NCI-H1694 treated with DMSO at 0.1 percent for 48 hours (cell line): ENCODE measurements at regions not wholly inside any gene's neighbourhood (a gene's known extent, or its start where the extent isn't known, plus 50 kb on each side); places are given as distances from the start of the nearest gene placed in this dataset.

Experiments
- DNase-seq: peaks from one replicate; lab custom pipeline; 2025; lab: John Stamatoyannopoulos, UW

DNA sequence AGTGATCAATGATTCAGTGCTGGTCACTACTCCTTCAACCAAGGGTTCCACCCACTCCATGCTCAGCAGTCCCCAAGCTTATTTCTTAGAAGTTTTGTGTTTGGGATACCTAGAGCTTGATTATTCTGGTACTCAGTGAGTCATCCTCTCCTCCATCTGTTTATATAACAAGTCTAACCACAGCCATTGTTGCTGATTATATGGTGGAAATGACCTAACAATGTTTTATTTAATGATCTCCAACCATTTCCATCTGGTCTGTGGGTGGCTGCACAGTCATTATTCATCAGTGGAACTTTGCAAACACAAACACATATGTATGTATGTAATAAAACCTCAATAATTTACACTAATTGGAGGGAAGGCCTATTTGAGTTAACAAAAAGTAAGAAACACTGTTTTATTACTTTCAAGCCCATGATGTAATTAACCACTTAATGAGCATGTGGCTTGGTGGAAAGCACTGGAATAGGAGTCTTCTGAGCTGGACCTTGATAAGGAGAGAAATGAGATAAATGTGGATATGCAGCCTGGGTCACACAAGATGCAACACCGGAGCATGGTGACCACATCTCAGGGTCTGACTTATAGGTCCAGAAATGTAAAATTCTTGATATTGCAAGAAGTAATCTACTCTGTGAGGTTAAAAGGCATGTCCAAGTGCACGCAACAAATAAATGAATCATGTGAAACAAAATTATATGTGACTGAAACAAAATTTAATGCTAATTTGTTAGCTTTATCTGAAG, 99.0 kb upstream of the WLS start:
- peak; percentile 29 for DNase-seq

DNA sequence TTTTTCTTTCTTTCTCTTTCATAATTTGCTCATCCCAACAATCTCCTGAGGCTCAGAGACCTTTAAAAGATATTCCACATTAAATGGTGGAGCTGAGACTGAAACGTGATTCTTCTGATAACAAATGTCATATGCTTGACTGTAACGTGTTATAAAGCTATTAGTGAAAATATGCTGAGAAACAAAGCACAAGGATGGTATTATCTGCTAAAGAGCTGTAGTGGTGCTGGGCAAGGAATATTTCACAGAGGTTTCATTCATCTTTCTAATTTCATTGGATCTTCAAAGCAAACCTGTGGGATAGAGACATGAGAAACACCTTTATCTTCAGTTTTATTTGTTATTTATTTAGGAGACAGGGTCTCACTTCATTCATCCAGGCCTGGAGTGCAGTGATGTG, 98.1 kb upstream of the WLS start:
- no peak for DNase-seq

DNA sequence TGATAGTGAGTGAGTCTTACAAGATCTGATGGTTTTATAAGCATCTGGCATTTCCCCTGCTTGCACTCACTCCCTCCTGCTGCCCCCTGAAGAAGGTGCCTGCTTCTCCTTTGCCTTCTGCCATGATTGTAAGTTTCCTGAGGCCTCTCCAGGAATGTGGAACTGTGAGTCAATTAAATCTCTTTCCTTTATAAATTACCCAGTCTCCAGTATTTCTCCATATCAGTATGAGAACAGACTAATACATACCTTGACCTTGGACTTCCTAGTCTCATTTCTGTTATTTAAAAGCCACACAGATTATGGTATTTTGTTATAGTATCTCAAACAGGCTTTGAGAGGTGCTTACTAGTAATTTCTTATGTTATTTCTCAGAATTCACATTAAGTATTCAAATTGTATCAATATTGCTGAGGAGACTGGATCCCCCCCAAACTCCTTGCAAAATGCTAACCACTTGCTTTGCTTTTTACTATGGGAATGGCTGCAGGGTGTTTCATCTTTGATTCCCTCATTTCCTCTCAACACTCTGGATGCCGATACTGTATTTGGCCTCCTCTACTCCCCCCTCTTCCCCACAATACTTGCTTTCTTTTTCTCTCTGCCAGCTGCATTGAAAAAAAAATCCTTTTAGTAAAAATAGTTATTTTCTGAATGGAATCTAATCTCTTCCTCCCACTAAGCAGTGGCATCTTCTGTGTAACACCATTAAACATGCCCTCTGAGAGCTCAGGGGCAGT, 96.9 kb upstream of the WLS start:
- no peak for DNase-seq

DNA sequence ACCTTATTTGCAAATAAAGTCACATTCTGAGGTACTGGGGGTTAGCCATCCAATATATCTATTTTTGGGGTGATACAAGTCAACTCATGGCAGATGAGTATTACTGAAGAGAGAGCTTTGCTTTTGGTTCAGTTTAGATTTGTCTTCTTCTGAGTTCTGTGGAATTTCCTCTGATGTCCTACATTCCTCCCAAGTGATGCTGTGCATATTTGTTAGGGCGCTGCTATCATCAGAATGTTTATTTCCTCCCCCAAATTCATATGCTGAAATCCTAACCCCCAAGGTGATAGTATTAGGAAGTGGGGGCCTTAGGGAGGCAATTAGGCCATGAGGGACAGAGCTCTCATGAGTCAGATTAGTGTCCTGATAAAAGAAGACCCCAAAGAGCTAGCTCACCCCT, 96.2 kb upstream of the WLS start:
- no peak for DNase-seq

DNA sequence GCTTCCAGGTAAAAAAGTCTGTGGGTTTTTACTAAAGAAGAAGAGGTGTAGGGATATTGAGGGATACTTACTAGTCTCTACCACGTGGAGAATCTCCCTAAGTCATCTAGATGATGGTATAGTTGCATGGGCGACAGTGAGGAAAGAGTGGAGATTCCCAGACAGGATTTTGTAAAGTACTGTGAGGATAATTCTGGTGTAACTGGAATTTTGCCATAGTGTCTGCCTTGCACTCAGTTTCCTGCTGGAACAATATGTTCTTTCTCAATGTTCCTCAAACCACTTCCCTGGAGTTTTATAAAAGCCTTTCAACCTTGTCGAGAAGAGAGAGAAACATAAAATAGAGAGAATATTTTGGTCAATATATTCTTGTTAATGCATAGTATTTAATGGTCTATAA, 95.1 kb upstream of the WLS start:
- no peak for DNase-seq

- no peak for DNase-seq
These were observed 94.2 kb upstream of the WLS start for GRCh38 chr1:68326481-68326880.

GRCh38 chr1:68324316-68324715, 92.0 kb upstream of the WLS start:
- DNase-seq, result no peak

DNA sequence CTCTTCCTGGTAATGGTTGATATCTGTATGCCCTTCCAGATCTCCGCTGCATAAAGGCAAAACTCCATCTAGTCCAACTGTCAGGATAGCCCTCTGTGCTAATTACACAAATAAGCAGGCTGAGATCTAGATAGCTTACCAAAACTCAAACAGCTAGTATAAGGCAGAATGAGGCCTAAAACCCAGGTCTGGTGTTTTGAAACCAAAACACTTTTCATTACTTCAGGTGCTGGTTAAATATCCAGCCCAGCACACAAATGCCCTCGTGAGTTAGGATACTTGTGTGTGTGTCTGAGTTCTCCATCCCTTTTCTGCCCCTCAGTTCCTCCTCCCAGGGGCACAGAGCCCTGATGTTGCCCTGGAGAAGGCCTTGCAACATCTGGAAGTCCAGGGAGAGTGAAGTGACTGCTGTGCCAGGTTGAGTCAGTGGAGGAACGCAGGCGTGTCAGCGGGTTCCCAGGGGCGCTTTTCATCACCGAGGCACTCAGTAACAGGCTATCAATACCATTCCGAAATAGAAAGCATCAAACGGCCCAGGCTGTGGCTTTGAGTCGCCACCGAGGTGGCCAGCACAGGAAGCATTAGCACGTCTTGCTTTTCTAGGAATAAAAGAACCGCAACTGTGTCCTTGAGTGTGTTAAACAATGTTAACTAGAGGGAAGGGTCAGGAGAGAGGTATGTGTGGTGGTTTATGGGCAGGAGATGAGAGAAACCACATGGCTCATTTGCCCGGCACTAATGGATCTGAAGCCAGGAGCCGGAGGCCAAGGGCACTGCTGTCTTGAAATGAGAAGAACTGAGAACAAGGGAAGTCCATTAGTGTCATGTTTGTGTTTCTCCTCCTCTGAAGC, 90.7 kb upstream of the WLS start:
- no peak for DNase-seq

DNA sequence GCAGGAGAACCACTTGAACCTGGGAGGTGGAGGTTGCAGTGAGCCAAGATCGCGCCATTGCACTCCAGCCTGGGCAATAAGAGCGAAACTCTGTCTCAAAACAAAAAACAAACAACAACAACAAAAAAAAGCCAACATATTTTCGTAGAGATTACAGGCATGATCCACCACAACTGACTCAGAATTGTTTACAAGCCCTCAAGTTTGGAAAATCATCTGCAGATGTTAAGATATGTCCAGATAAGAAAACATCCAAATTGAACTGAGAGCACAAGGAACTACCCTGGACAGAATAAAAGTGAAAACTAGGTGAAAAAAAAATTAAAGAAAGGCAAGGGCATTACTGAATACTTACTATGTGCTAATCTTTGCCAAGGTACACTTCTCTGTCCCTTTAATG, 89.8 kb upstream of the WLS start:
- no peak for DNase-seq

GRCh38 chr1:68321084-68321685, 88.9 kb upstream of the WLS start:
- no peak for DNase-seq

- no peak for DNase-seq
These were observed 88.0 kb upstream of the WLS start for GRCh38 chr1:68320349-68320748.

DNA sequence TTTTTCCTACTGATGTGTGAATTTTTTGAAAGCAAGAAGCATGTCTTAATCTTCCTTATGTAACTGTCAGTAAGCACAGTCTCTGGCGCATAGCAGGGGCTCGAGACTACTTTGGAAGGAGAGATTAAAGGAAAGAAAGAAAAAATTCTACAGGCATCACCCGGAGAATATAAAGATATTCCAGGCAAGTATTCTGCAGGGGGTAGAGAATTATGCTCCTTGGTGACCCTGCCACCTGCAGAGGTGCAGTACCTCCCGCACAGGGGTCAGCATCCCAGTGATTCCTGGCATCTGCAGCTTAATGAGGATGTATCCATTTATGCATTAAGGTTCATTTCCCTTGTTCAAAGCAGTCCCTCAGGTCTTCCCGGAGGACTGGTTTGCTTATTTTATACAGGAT, 87.6 kb upstream of the WLS start:
- no peak for DNase-seq

DNA sequence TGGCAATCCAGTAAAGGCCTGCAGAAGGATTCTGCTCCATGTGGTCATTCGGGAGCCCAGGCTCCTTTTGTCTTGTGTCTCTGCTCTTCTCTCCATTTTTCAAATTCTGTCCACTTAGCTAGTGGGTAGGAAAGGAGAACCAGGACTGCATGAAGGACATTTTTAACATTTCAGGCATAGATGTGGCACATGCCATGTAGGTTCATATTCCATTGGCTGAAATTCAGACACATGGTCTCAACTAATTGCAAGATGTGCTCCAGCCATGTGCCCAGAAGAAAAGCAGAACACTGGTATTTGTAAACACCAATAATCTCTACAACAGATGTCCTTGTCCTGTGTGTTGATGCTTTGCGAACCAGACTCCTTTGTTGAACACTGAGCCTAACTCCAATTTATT, 85.2 kb upstream of the WLS start:
- peak; percentile 12 for DNase-seq

GRCh38 chr1:68314151-68314780, 81.9 kb upstream of the WLS start:
- DNase-seq, result no peak

DNA sequence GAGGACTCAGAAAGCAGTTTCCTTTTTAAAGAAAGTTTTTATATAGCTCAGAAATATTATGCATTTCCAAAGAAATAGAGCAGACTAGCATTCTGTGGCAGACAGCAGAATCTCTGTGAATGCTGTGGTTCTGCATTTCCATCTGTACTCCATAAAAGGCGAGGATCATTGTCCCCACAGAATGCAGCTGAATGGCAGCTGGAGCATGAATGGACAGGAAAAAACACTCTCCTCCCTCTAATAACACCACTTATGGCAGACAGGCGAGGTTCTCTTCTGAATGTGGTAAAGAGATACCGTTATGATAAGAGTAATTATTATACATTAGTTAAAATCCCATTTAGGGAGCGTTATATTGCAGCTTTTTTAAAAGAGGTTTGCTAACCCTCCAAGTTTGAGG, 81.4 kb upstream of the WLS start:
- DNase-seq, result no peak

GRCh38 chr1:68308034-68308433, 75.7 kb upstream of the WLS start:
- no peak for DNase-seq

- DNase-seq, result no peak
These were observed 75.1 kb upstream of the WLS start for GRCh38 chr1:68307378-68307787.

DNA sequence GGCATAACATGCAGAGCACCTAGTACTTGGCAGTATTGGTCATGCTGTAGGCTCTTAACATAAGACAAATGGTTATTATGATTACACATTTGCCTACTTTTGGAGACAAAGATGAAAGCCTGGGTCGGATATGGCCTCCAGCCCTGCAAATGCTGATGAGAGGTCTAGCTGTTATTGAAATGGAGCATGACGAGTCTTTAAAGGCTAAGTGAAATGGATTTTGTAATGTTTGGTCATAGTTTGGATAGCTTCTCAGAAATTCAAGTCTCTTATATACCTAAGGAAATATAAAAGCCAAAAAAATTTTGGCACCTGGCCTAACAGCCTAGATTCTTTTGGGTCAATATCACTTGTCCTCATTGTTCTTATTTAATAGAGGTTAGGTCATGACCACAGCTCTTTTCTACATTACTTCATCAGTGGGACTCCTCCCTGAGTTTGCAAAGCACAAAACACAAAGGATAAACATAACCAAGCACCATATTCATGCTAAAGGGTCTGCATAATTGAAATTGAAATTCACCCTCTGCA, 69.2 kb upstream of the WLS start:
- no peak for DNase-seq

GRCh38 chr1:68294367-68295066, 62.2 kb upstream of the WLS start:
- no peak for DNase-seq

DNA sequence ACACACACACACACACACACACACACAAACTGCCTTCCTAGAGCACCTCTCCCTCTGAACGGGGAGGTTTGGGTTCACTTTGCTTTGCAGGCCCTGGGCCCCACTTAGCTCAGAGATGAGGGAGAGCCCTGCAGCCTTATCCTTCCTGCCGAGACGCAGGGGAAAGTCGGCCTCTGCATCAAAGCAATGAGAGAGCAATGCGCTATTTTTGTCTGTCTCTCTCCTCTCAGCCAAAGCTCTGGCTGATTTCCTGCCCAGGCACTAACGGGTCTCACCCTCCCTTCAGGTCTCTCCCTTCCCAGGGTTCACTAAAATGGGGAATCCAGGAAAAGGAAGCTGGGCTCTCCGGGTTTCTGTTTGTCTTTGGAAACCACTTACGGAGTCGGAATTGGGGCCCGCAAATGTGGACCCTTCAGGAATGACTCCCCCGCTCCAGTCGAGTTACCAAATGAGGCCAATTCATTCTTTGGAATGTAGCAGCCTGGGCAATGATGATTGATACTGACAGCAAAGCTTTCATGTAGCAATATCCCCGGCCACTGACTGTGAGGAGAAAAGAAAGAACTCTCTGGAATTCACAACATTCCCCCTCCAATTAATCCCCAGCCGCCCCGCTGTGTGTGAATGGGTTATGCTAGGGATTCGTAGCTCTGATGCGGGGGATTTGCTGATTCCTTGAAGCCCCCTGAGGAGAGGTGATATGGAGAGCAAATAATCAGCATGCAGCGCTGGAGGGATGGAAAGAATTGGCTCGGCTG, 61.5 kb upstream of the WLS start:
- DNase-seq, result no peak
